ENCODE measurements at regions not wholly inside any gene's neighbourhood (a gene's known extent, or its start where the extent isn't known, plus 50 kb on each side); places are given as distances from the start of the nearest gene placed in this dataset.

DNA sequence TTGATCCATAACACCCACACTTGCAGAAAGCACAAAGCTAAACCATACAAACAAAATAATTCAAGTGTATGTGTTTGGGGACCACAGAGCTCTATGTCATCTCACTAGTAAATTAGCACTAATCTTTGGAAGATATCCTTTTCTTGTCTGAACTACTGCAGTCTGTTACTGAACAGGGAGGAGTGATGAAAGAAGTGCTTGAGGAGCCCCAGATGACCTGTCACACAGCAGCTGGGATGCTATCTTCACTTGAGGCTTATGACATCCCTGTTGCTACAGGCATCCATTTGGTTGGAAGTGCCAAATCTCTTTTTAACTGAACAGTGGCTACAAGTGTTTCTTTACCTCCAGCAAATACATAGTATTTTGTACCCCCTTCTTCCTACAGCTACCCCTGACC lies 386.3 kb upstream of the CHAC2 start:
- H3K9me3 ChIP-seq (ENCODE audit: insufficient read depth, low read depth): peaks cover 4% of the 10 kb centered on the region; the same call in 1 of the 2 replicates
- no TSS peak for BruUV-seq (replicated peaks)
- H3K4me1 ChIP-seq (replicated peaks; ENCODE audit: insufficient read depth): no peaks in the 10 kb centered on the region
- H3K36me3 ChIP-seq (ENCODE audit: low read depth): no peaks in the 10 kb centered on the region
- TF ChIP-seq EZH2 (IDR thresholded peaks at IDR 0.05; ENCODE audit: low read depth): no peak
- TF ChIP-seq, protein P1, sequence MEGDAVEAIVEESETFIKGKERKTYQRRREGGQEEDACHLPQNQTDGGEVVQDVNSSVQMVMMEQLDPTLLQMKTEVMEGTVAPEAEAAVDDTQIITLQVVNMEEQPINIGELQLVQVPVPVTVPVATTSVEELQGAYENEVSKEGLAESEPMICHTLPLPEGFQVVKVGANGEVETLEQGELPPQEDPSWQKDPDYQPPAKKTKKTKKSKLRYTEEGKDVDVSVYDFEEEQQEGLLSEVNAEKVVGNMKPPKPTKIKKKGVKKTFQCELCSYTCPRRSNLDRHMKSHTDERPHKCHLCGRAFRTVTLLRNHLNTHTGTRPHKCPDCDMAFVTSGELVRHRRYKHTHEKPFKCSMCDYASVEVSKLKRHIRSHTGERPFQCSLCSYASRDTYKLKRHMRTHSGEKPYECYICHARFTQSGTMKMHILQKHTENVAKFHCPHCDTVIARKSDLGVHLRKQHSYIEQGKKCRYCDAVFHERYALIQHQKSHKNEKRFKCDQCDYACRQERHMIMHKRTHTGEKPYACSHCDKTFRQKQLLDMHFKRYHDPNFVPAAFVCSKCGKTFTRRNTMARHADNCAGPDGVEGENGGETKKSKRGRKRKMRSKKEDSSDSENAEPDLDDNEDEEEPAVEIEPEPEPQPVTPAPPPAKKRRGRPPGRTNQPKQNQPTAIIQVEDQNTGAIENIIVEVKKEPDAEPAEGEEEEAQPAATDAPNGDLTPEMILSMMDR (conservative IDR thresholded peaks at IDR 0.05): no peak
- no peaks in the 10 kb centered on the region for H4K20me1 ChIP-seq (ENCODE audit: insufficient read depth)
- H3K27ac ChIP-seq: no peak overlapping the region
- no peaks in the 10 kb centered on the region for H3K79me2 ChIP-seq (ENCODE audit: low read depth)
- H3F3A ChIP-seq (ENCODE audit: insufficient read depth, low read depth): no peaks in the 10 kb centered on the region
- no peak overlapping the region for H3K4me3 ChIP-seq
- H3K27me3 ChIP-seq (ENCODE audit: insufficient read depth, low read depth): no peaks in the 10 kb centered on the region
- intact Hi-C loops (cut with micrococcal nuclease; ENCODE audit: unreplicated experiment): no loop called here
- no peak for DNase-seq
- no peaks in the 10 kb centered on the region for H3K9me2 ChIP-seq (ENCODE audit: insufficient read depth)
- no peak overlapping the region for H2AFZ ChIP-seq
- ChIA-PET CTCF (no interaction called here), POLR2A (ENCODE audit: unreplicated experiment) (no interaction called here)
- no peak overlapping the region for H3K4me2 ChIP-seq

DNA sequence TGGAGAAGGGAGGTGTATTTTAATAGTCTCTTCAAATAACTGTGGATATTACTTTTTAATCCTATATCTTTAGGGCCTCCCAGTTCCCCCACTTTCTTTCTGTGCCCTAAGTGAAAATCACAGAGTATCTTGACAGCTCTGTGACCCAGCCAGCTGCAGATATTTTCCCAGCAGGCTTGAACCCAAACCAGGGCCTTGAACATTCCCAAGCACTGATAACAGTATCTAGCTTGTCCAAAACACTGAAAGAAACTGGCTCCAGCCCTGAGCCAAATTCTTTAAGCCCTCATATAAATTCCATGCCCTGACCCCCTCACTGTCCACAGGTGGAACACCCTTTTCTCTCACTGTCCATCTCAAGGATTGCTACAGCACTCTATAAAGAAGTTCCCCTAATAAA lies 388.1 kb upstream of the CHAC2 start:
- intact Hi-C loops (cut with micrococcal nuclease; ENCODE audit: unreplicated experiment): no loop called here
- Histone ChIP-seq H4K20me1 (ENCODE audit: insufficient read depth) (no peaks in the 10 kb centered on the region), H3K4me2 (no peak overlapping the region), H3K4me3 (no peak overlapping the region), H3K27me3 (ENCODE audit: insufficient read depth, low read depth) (no peaks in the 10 kb centered on the region), H3K9me2 (ENCODE audit: insufficient read depth) (no peaks in the 10 kb centered on the region), H3F3A (ENCODE audit: insufficient read depth, low read depth) (no peaks in the 10 kb centered on the region), H3K79me2 (ENCODE audit: low read depth) (no peaks in the 10 kb centered on the region), H3K36me3 (ENCODE audit: low read depth) (no peaks in the 10 kb centered on the region), H3K4me1 (replicated peaks; ENCODE audit: insufficient read depth) (no peaks in the 10 kb centered on the region), H2AFZ (no peak overlapping the region), H3K27ac (no peak overlapping the region), H3K9me3 (ENCODE audit: insufficient read depth, low read depth) (peaks cover 4% of the 10 kb centered on the region; the same call in 1 of the 2 replicates)
- DNase-seq: no peak
- ChIA-PET CTCF (no interaction called here), POLR2A (ENCODE audit: unreplicated experiment) (no interaction called here)
- no peak for TF ChIP-seq EZH2 (IDR thresholded peaks at IDR 0.05; ENCODE audit: low read depth)
- TF ChIP-seq, protein P1 (conservative IDR thresholded peaks at IDR 0.05): no peak
- BruUV-seq (replicated peaks): no TSS peak

DNA sequence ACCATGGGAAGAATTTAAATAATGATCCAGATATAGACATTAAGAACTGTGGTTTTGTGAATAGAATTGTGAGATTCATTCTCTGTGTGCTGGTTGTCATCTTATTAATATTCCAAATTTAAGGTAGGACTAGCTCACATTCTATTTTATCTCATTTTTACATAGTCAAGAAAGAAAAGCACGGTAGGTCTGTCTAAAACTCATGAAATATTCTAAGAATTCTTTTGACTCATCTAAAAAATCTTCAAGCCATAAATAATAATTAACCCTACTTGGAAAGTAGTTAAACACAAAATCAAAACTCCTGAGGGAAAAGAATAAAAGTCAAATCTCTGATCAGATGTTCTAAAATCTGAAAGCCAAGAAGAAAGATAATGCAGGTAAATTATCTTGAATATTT lies 388.8 kb upstream of the CHAC2 start:
- Histone ChIP-seq H3K79me2 (ENCODE audit: low read depth) (no peaks in the 10 kb centered on the region), H3F3A (ENCODE audit: insufficient read depth, low read depth) (no peaks in the 10 kb centered on the region), H3K36me3 (ENCODE audit: low read depth) (no peaks in the 10 kb centered on the region), H4K20me1 (ENCODE audit: insufficient read depth) (no peaks in the 10 kb centered on the region), H3K9me3 (ENCODE audit: insufficient read depth, low read depth) (peaks cover 4% of the 10 kb centered on the region; the same call in 1 of the 2 replicates), H3K9me2 (ENCODE audit: insufficient read depth) (no peaks in the 10 kb centered on the region), H3K27me3 (ENCODE audit: insufficient read depth, low read depth) (no peaks in the 10 kb centered on the region), H3K4me3 (no peak overlapping the region), H3K4me1 (replicated peaks; ENCODE audit: insufficient read depth) (no peaks in the 10 kb centered on the region), H3K4me2 (no peak overlapping the region), H2AFZ (0 out of 2 replicates have a peak overlapping the region, but pooled peaks have one; percentile 14), H3K27ac (no peak overlapping the region)
- BruUV-seq (replicated peaks): no TSS peak
- TF ChIP-seq, protein P1 (conservative IDR thresholded peaks at IDR 0.05): no peak
- TF ChIP-seq EZH2 (IDR thresholded peaks at IDR 0.05; ENCODE audit: low read depth): no peak
- intact Hi-C loops (cut with micrococcal nuclease; ENCODE audit: unreplicated experiment): no loop called here
- CTCF ChIA-PET: no interaction called here
- POLR2A ChIA-PET (ENCODE audit: unreplicated experiment): no interaction called here
- DNase-seq: no peak

Data from PC-9 (cell line).